B cell (primary cell): ENCODE measurements at regions not wholly inside any gene's neighbourhood (a gene's known extent, or its start where the extent isn't known, plus 50 kb on each side); places are given as distances from the start of the nearest gene placed in this dataset.

Source experiments
- ATAC-seq: fragments of 200-7000 bp; cut with Tn5 transposase; one replicate; pipeline ENCODE4 v1.10.0; 2021; ENCODE audit warnings: low read depth, mild to moderate bottlenecking, moderate number of reproducible peaks, moderate library complexity
- CTCF ChIA-PET: fragments of 350-600 bp; sonication (Branson Sonifier 250); formaldehyde crosslinking; loops from one replicate; lab custom pipeline; 2021; ENCODE audit warnings: antibody characterized with exemption, inconsistent platforms; lab: Charles Lee
- POLR2A ChIA-PET: fragments of 350-600 bp; sonication (Branson Sonifier 250); formaldehyde crosslinking; loops from one replicate; lab custom pipeline; 2021; ENCODE audit warnings: antibody characterized with exemption; lab: Charles Lee
- DNase-seq: peaks from one replicate; pipeline ENCODE4 v3.0.0; 2013
- H2AFZ ChIP-seq: 2 replicates; pipeline ENCODE4 v1.6.1; 2012; ENCODE audit warnings: mild to moderate bottlenecking, low read depth, low read length; ENCODE audit not compliant: insufficient read depth, poor library complexity, severe bottlenecking
- H3K27ac ChIP-seq, 2 donors: 1 replicate in 1 of 2; 2 replicates in 1 of 2; pipeline ENCODE4 v1.5.1; 2012 to 2013; ENCODE audit warnings: low read length in 2 of 2, mild to moderate bottlenecking in 2 of 2, moderate library complexity in 1 of 2
- H3K27me3 ChIP-seq, 4 experiments: fragments of 200-600 bp in 1 of 4; sonication (generic) in 1 of 4; replicated peaks in 1 of 4; 1 replicate in 2 of 4; 2 replicates in 2 of 4; pipeline versions ENCODE4 v1.6.1 to v1.7.0; 2013 to 2016; ENCODE audit warnings: low read length in 3 of 4, mild to moderate bottlenecking in 2 of 4, mixed read lengths in 1 of 4, moderate library complexity in 1 of 4; ENCODE audit not compliant: insufficient read depth in 4 of 4, control insufficient read depth in 3 of 4; ENCODE audit errors: control extremely low read depth in 1 of 4
- H3K36me3 ChIP-seq, 2 experiments: replicated peaks in 1 of 2; 1 replicate in 1 of 2; 2 replicates in 1 of 2; pipeline versions ENCODE4 v1.6.1 to v1.7.1; 2013; ENCODE audit warnings: low read length in 1 of 2; ENCODE audit not compliant: insufficient read depth in 2 of 2, control insufficient read depth in 1 of 2; ENCODE audit errors: control extremely low read depth in 1 of 2, extremely low read depth in 1 of 2
- H3K4me1 ChIP-seq, 2 donors: fragments of 200-600 bp in 1 of 2; sonication (generic) in 1 of 2; 1 replicate in 1 of 2; 2 replicates in 1 of 2; pipeline versions ENCODE4 v1.5.1 to v1.6.1; 2013 to 2017; ENCODE audit warnings: low read length in 2 of 2; ENCODE audit not compliant: control insufficient read depth in 2 of 2, insufficient read depth in 2 of 2
- H3K4me2 ChIP-seq: replicated peaks from 2 replicates; pipeline ENCODE3; 2012; ENCODE audit warnings: mild to moderate bottlenecking, low read depth, low read length; ENCODE audit not compliant: poor library complexity, severe bottlenecking
- H3K4me3 ChIP-seq, 5 experiments: fragments of 200-600 bp in 1 of 5; sonication (generic) in 1 of 5; 1 replicate in 3 of 5; 2 replicates in 2 of 5; pipeline versions ENCODE4 v1.5.1 to v1.7.0; 2011 to 2016; ENCODE audit warnings: low read length in 4 of 5, mild to moderate bottlenecking in 4 of 5, low read depth in 2 of 5, control low read depth in 1 of 5, moderate library complexity in 1 of 5; ENCODE audit not compliant: insufficient read depth in 1 of 5; ENCODE audit errors: control extremely low read depth in 1 of 5, extremely low read depth in 1 of 5
- H3K79me2 ChIP-seq: fragments of 200-600 bp; sonication (generic); one replicate; pipeline ENCODE4 v1.6.0; 2016; ENCODE audit warnings: low read length; ENCODE audit not compliant: control insufficient read depth, insufficient read depth
- H3K9ac ChIP-seq: fragments of 200-600 bp; sonication (generic); 2 replicates; pipeline ENCODE4 v1.6.1; 2017; ENCODE audit warnings: mild to moderate bottlenecking, low read length, moderate library complexity
- H3K9me3 ChIP-seq, 3 donors: one replicate each; pipeline versions ENCODE4 v1.6.1 to v1.7.1; 2013; ENCODE audit warnings: low read length in 2 of 3; ENCODE audit not compliant: control insufficient read depth in 2 of 3, insufficient read depth in 1 of 3; ENCODE audit errors: control extremely low read depth in 1 of 3
- H4K20me1 ChIP-seq: 2 replicates; pipeline ENCODE4 v1.6.0; 2012; ENCODE audit warnings: mild to moderate bottlenecking, low read length; ENCODE audit not compliant: insufficient read depth, control insufficient read depth, poor library complexity, severe bottlenecking
- H3K27ac Mint-ChIP-seq: one replicate; pipeline ENCODE4 v1.8.0; 2021; ENCODE audit warnings: mixed read lengths
- H3K27me3 Mint-ChIP-seq: one replicate; pipeline ENCODE4 v1.8.0; 2021; ENCODE audit warnings: mixed read lengths
- H3K4me1 Mint-ChIP-seq: one replicate; pipeline ENCODE4 v1.8.0; 2021; ENCODE audit warnings: mixed read lengths
- H3K4me3 Mint-ChIP-seq: one replicate; pipeline ENCODE4 v1.8.0; 2021; ENCODE audit warnings: mixed read lengths
- H3K9me3 Mint-ChIP-seq: one replicate; pipeline ENCODE4 v1.8.0; 2022; ENCODE audit warnings: mixed read lengths; ENCODE audit not compliant: insufficient read depth
- EZH2 ChIP-seq: IDR thresholded peaks from 2 replicates; pipeline ENCODE4 v1.6.1; 2012; ENCODE audit warnings: borderline replicate concordance, low read depth, mild to moderate bottlenecking, moderate library complexity, low read length; ENCODE audit not compliant: insufficient read depth, poor library complexity, severe bottlenecking
- WGBS: methylation state at CpG from one replicate; pipeline ENCODE4 v1.1.5; 2013; ENCODE audit warnings: missing lambda C conversion rate; ENCODE audit not compliant: insufficient coverage; 5-methylcytosine and 5-hydroxymethylcytosine counted together
- intact Hi-C: fragments of 100-400 bp; cut with micrococcal nuclease; formaldehyde crosslinking; loops from one replicate; pipeline ENCODE4 v1.10.0; 2022
- TF ChIP-seq, protein P1 (sequence below): fragments of 200-600 bp; IDR thresholded peaks from one replicate; pipeline ENCODE4 v1.8.0; 2022; ENCODE audit warnings: antibody characterized with exemption, mild to moderate bottlenecking

DNA sequence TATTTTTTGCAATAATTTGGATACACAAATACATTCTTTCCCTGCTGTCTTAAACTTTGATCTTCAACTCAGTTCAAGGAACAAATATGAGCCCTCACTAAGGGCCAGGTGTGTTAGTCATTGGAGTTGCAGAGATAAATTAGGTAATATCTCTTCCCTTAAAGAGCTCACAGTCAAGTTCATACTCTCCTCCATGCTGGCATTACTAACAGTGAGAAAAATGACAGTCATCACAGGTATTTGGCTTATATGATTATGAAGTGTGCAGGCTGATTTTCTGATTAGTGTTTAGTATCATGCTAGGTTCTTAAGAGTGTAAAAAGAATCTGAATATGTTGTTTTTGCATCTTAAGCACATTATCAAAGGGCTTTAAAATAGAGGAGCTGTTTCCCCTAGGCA lies 594.7 kb downstream of the CCER1 start:
- DNase-seq (no peak), ATAC-seq (no peak)
- POLR2A ChIA-PET = no interaction called here
- H3K27me3 ChIP-seq = no peaks in the 10 kb centered on the region
- CTCF ChIA-PET = no interaction called here
- H2AFZ ChIP-seq = no peak overlapping the region
- Mint-ChIP-seq H3K27me3 (no peaks in the 10 kb centered on the region), H3K4me1 (no peaks in the 10 kb centered on the region), H3K27ac (no peak overlapping the region), H3K4me3 (no peak overlapping the region), H3K9me3 (no peaks in the 10 kb centered on the region)
- TF ChIP-seq EZH2 = no peak
- TF ChIP-seq, protein P1, sequence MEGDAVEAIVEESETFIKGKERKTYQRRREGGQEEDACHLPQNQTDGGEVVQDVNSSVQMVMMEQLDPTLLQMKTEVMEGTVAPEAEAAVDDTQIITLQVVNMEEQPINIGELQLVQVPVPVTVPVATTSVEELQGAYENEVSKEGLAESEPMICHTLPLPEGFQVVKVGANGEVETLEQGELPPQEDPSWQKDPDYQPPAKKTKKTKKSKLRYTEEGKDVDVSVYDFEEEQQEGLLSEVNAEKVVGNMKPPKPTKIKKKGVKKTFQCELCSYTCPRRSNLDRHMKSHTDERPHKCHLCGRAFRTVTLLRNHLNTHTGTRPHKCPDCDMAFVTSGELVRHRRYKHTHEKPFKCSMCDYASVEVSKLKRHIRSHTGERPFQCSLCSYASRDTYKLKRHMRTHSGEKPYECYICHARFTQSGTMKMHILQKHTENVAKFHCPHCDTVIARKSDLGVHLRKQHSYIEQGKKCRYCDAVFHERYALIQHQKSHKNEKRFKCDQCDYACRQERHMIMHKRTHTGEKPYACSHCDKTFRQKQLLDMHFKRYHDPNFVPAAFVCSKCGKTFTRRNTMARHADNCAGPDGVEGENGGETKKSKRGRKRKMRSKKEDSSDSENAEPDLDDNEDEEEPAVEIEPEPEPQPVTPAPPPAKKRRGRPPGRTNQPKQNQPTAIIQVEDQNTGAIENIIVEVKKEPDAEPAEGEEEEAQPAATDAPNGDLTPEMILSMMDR = no peak
- no peaks in the 10 kb centered on the region for H3K9me3 ChIP-seq
- H3K4me2 ChIP-seq = no peak overlapping the region
- H3K4me3 ChIP-seq = no peak overlapping the region
- H3K36me3 ChIP-seq = no peaks in the 10 kb centered on the region
- no peaks in the 10 kb centered on the region for H4K20me1 ChIP-seq
- intact Hi-C loops = no loop called here
- H3K79me2 ChIP-seq = no peaks in the 10 kb centered on the region
- H3K27ac ChIP-seq = no peak overlapping the region
- H3K9ac ChIP-seq = no peak overlapping the region
- no peaks in the 10 kb centered on the region for H3K4me1 ChIP-seq

DNA sequence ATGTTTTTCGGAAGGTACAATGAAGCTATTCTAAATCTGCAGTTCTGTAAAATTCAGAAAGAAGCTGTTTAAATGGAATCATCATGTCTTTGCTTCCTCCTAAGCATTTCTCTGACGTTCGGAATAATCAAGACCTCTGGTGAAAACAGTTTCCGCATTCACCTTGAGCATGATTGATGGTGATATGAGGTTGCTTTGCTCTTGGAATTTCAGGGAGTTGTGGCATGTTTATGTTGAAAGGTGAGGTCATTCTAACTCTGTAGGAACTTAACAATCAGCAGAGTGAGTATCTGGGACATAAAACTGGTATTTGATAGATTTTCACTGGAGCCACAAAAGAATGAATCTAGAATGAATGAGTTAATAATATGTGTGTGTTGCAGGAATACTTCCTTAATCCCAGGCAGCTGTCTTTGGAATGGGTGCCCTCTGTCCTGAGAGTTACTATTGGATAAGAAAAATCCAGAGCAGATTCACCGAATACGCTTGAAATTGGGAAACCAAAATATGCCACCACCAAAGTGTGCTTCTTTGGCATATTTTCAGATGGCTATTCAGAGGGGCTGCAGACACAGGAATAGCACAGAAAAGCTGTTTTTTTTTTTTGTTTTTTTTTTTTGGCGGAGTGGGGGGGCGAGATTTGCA lies 599.1 kb downstream of the CCER1 start:
- Histone ChIP-seq H3K4me2 (no peak overlapping the region), H3K9ac (no peak overlapping the region), H3K27ac (no peak overlapping the region), H3K4me3 (no peak overlapping the region), H4K20me1 (no peaks in the 10 kb centered on the region), H3K9me3 (peaks cover 0 to 2% (median 1%) of the 10 kb centered on the region in 3 donors), H3K79me2 (no peaks in the 10 kb centered on the region), H3K36me3 (no peaks in the 10 kb centered on the region), H3K27me3 (no peaks in the 10 kb centered on the region), H2AFZ (no peak overlapping the region), H3K4me1 (no peaks in the 10 kb centered on the region)
- H3K27ac Mint-ChIP-seq = no peak overlapping the region
- CTCF ChIA-PET = no interaction called here
- intact Hi-C loops = no loop called here
- POLR2A ChIA-PET = no interaction called here
- DNase-seq (no peak), ATAC-seq (no peak)
- H3K9me3 Mint-ChIP-seq = peaks cover 18% of the 10 kb centered on the region
- no peaks in the 10 kb centered on the region for H3K27me3 Mint-ChIP-seq
- H3K4me1 Mint-ChIP-seq = no peaks in the 10 kb centered on the region
- TF ChIP-seq, protein P1 = no peak
- no peak for TF ChIP-seq EZH2
- H3K4me3 Mint-ChIP-seq = no peak overlapping the region
- 96% methylated on average over 4 of the region's 8 CpGs for WGBS
